Astrocyte (in vitro differentiated cells and primary cell): ENCODE measurements at regions not wholly inside any gene's neighbourhood (a gene's known extent, or its start where the extent isn't known, plus 50 kb on each side); places are given as distances from the start of the nearest gene placed in this dataset.

Source experiments
- DNase-seq: peaks from one replicate; pipeline ENCODE4 v3.0.0-alpha.2; 2010; ENCODE audit warnings: low read depth
- FAIRE-seq: peaks from 2 replicates; lab custom pipeline; 2011; peaks lifted over from hg19 to GRCh38; lab: Jason Lieb, UNC
- H2AFZ ChIP-seq: 2 replicates; pipeline ENCODE4 v1.6.0; 2012; ENCODE audit warnings: low read depth, low read length, inconsistent platforms
- H3K27ac ChIP-seq: 2 replicates; pipeline ENCODE4 v1.5.1; 2011; ENCODE audit warnings: low read depth, low read length, inconsistent platforms
- H3K27me3 ChIP-seq: 2 replicates; pipeline ENCODE4 v1.6.0; 2011; ENCODE audit warnings: low read length, inconsistent platforms; ENCODE audit not compliant: insufficient read depth
- H3K36me3 ChIP-seq: 2 replicates; pipeline ENCODE4 v1.5.1; 2011; ENCODE audit warnings: low read length, inconsistent platforms; ENCODE audit not compliant: insufficient read depth
- H3K4me1 ChIP-seq: 2 replicates; pipeline ENCODE4 v1.5.1; 2011; ENCODE audit warnings: low read length, inconsistent platforms; ENCODE audit not compliant: insufficient read depth
- H3K4me2 ChIP-seq: 2 replicates; pipeline ENCODE4 v1.6.0; 2012; ENCODE audit warnings: low read length, inconsistent platforms
- H3K4me3 ChIP-seq: 2 replicates; pipeline ENCODE4 v1.5.1; 2011; ENCODE audit warnings: low read depth, mild to moderate bottlenecking, low read length, inconsistent platforms; ENCODE audit not compliant: insufficient read depth
- H3K79me2 ChIP-seq: 2 replicates; pipeline ENCODE4 v1.6.0; 2012; ENCODE audit warnings: mild to moderate bottlenecking, low read length, inconsistent platforms; ENCODE audit not compliant: insufficient read depth
- H3K9ac ChIP-seq: 2 replicates; pipeline ENCODE4 v1.6.0; 2012; ENCODE audit warnings: mild to moderate bottlenecking, low read length, inconsistent platforms
- H3K9me3 ChIP-seq: 2 replicates; pipeline ENCODE4 v1.5.1; 2012; ENCODE audit warnings: low read depth, mild to moderate bottlenecking, low read length, inconsistent platforms; ENCODE audit not compliant: insufficient read depth
- H4K20me1 ChIP-seq: 2 replicates; pipeline ENCODE4 v1.6.0; 2012; ENCODE audit warnings: low read length, inconsistent platforms; ENCODE audit not compliant: insufficient read depth
- H3K27ac Mint-ChIP-seq: one replicate; pipeline ENCODE4 v1.8.0; 2021; ENCODE audit warnings: mild to moderate bottlenecking, mixed read lengths; ENCODE audit not compliant: unreplicated experiment
- H3K27me3 Mint-ChIP-seq: one replicate; pipeline ENCODE4 v1.8.0; 2021; ENCODE audit warnings: low read depth, mixed read lengths; ENCODE audit not compliant: unreplicated experiment
- H3K36me3 Mint-ChIP-seq: one replicate; pipeline ENCODE4 v1.8.0; 2021; ENCODE audit warnings: low read depth, mixed read lengths; ENCODE audit not compliant: unreplicated experiment
- H3K4me1 Mint-ChIP-seq: one replicate; pipeline ENCODE4 v1.8.0; 2021; ENCODE audit warnings: low read depth, mixed read lengths; ENCODE audit not compliant: unreplicated experiment
- H3K4me3 Mint-ChIP-seq: one replicate; pipeline ENCODE4 v1.8.0; 2021; ENCODE audit warnings: mild to moderate bottlenecking, moderate library complexity, mixed read lengths; ENCODE audit not compliant: unreplicated experiment
- H3K9me3 Mint-ChIP-seq: one replicate; pipeline ENCODE4 v1.8.0; 2021; ENCODE audit warnings: mild to moderate bottlenecking, mixed read lengths; ENCODE audit not compliant: unreplicated experiment
- EZH2 ChIP-seq: IDR thresholded peaks from 2 replicates; pipeline ENCODE4 v1.6.1; 2012; ENCODE audit warnings: mild to moderate bottlenecking, low read length, inconsistent platforms; ENCODE audit not compliant: insufficient read depth
- TF ChIP-seq, protein P1 (sequence below): IDR thresholded peaks from 2 replicates; pipeline ENCODE4 v1.5.1; 2011; ENCODE audit warnings: low read depth, mild to moderate bottlenecking, inconsistent platforms, low read length, moderate library complexity; ENCODE audit not compliant: insufficient read depth

- Histone ChIP-seq H3K4me2 (no peak overlapping the region), H3K27me3 (peaks cover 15% of the 10 kb centered on the region), H3K9me3 (no peaks in the 10 kb centered on the region), H3K4me1 (no peaks in the 10 kb centered on the region), H3K4me3 (no peak overlapping the region), H3K79me2 (no peaks in the 10 kb centered on the region), H3K9ac (no peak overlapping the region), H3K27ac (no peak overlapping the region), H3K36me3 (no peaks in the 10 kb centered on the region), H4K20me1 (no peaks in the 10 kb centered on the region), H2AFZ (no peak overlapping the region)
- Mint-ChIP-seq H3K4me1 (no peaks in the 10 kb centered on the region), H3K4me3 (no peak overlapping the region), H3K27me3 (peaks cover 1% of the 10 kb centered on the region), H3K27ac (no peak overlapping the region), H3K36me3 (no peaks in the 10 kb centered on the region), H3K9me3 (no peaks in the 10 kb centered on the region)
- no peak for DNase-seq
- no peak for TF ChIP-seq EZH2
- TF ChIP-seq, protein P1, sequence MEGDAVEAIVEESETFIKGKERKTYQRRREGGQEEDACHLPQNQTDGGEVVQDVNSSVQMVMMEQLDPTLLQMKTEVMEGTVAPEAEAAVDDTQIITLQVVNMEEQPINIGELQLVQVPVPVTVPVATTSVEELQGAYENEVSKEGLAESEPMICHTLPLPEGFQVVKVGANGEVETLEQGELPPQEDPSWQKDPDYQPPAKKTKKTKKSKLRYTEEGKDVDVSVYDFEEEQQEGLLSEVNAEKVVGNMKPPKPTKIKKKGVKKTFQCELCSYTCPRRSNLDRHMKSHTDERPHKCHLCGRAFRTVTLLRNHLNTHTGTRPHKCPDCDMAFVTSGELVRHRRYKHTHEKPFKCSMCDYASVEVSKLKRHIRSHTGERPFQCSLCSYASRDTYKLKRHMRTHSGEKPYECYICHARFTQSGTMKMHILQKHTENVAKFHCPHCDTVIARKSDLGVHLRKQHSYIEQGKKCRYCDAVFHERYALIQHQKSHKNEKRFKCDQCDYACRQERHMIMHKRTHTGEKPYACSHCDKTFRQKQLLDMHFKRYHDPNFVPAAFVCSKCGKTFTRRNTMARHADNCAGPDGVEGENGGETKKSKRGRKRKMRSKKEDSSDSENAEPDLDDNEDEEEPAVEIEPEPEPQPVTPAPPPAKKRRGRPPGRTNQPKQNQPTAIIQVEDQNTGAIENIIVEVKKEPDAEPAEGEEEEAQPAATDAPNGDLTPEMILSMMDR, result no peak
- FAIRE-seq, result no peak
These were observed 183.5 kb upstream of the CAND1 start for GRCh38 chr12:67085699-67086098.

DNA sequence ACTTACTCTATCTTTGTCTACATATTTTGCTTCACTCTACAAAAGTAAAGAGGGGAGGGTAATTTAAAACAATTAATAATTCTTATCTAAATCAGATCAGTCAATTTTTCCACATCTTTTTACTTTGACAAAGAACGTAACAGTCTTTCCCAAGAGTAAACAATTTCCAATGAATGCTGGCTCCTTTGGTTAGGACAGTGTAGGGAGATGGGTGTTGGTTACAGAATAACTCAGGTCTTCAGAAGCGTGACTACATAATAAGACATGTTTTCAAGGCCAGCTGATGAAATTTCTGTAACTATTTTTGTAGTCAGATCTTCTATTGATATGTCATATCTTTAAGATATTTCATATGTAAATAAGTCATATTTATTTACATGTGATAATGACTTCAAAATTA, 183.0 kb upstream of the CAND1 start:
- no peak overlapping the region for H3K4me2 ChIP-seq
- H3K27me3 Mint-ChIP-seq, result no peaks in the 10 kb centered on the region
- TF ChIP-seq, protein P1, result no peak
- no peak for TF ChIP-seq EZH2
- no peaks in the 10 kb centered on the region for H3K36me3 Mint-ChIP-seq
- no peak overlapping the region for H3K27ac ChIP-seq
- no peak overlapping the region for H3K9ac ChIP-seq
- no peak overlapping the region for H3K4me3 Mint-ChIP-seq
- no peak overlapping the region for H2AFZ ChIP-seq
- H3K4me3 ChIP-seq, result no peak overlapping the region
- no peaks in the 10 kb centered on the region for H4K20me1 ChIP-seq
- no peaks in the 10 kb centered on the region for H3K9me3 ChIP-seq
- H3K9me3 Mint-ChIP-seq, result no peaks in the 10 kb centered on the region
- H3K36me3 ChIP-seq, result no peaks in the 10 kb centered on the region
- no peaks in the 10 kb centered on the region for H3K4me1 Mint-ChIP-seq
- H3K79me2 ChIP-seq, result no peaks in the 10 kb centered on the region
- no peaks in the 10 kb centered on the region for H3K4me1 ChIP-seq
- DNase-seq (no peak), FAIRE-seq (no peak)
- H3K27me3 ChIP-seq, result peaks cover 11% of the 10 kb centered on the region
- no peak overlapping the region for H3K27ac Mint-ChIP-seq

DNA sequence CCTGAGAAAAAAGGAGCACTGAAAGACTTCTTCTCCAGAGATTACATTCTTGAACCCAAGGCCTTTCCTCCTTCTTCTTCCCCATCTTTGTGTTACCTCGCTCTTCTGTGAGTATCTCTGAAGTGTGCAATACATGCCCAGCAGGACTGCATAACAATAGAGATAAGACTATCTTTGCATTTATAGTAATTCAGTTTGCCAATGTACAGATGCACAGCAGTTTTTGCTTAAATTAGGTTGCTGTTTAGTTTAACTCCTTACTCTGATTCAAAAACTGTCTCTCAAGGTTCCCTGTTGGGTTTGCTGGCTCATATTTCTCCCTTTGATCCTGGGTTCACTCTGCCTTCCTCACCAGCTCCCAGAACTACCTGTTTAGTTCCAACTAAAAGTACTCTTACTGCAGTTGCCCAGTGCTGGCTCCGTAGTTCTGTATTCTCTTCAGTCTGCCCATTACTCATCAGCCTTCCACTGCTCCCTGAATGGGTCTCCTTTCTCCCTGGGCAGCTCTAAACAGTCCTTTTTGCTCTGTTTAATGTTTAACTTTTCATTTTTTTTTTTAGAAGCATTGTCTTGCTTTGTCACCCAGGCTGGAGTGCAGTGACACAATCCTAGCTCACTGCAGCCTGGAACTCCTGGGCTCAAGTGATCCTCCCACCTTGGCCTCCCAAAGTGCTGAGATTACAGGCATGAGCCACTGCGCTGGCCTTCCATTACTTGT, 180.6 kb upstream of the CAND1 start:
- Histone ChIP-seq H3K9ac (no peak overlapping the region), H3K4me1 (no peaks in the 10 kb centered on the region), H3K36me3 (no peaks in the 10 kb centered on the region), H2AFZ (no peak overlapping the region), H3K9me3 (no peaks in the 10 kb centered on the region), H4K20me1 (no peaks in the 10 kb centered on the region), H3K27me3 (peaks cover 2% of the 10 kb centered on the region), H3K27ac (no peak overlapping the region), H3K4me3 (no peak overlapping the region), H3K4me2 (no peak overlapping the region), H3K79me2 (no peaks in the 10 kb centered on the region)
- H3K4me3 Mint-ChIP-seq, result no peak overlapping the region
- TF ChIP-seq, protein P1, result no peak
- no peak for TF ChIP-seq EZH2
- H3K36me3 Mint-ChIP-seq, result no peaks in the 10 kb centered on the region
- no peaks in the 10 kb centered on the region for H3K9me3 Mint-ChIP-seq
- DNase-seq (no peak), FAIRE-seq (no peak)
- no peaks in the 10 kb centered on the region for H3K4me1 Mint-ChIP-seq
- H3K27me3 Mint-ChIP-seq, result no peaks in the 10 kb centered on the region
- H3K27ac Mint-ChIP-seq, result no peak overlapping the region
